Erythroblast (primary cell): ENCODE measurements at regions not wholly inside any gene's neighbourhood (a gene's known extent, or its start where the extent isn't known, plus 50 kb on each side); places are given as distances from the start of the nearest gene placed in this dataset.

Experiments used
- GATA1 ChIP-seq: IDR thresholded peaks from 2 replicates; pipeline ENCODE4 v1.6.1; 2011; ENCODE audit warnings: low read depth, mild to moderate bottlenecking, control low read depth, low read length, moderate library complexity
- POLR2A ChIP-seq: IDR thresholded peaks from 2 replicates; pipeline ENCODE4 v1.6.1; 2011; ENCODE audit warnings: mild to moderate bottlenecking, low read length

- TF ChIP-seq POLR2A (no peak), GATA1 (no peak)
Observed at GRCh38 chr4:189837471-189837870, 103.2 kb upstream of the FRG1 start.
